Bone marrow (tissue), 2 donors: ENCODE measurements at regions not wholly inside any gene's neighbourhood (a gene's known extent, or its start where the extent isn't known, plus 50 kb on each side); places are given as distances from the start of the nearest gene placed in this dataset.

ENCODE experiments used
- DNase-seq, 2 donors: peaks; one replicate each; lab custom pipeline; 2025; lab: John Stamatoyannopoulos, UW

- DNase-seq = no peak
Observed at GRCh38 chr18:30072609-30073385, 969.7 kb downstream of the DSC3 start.

- no peak for DNase-seq
Observed at GRCh38 chr18:30066288-30066687, 976.3 kb downstream of the DSC3 start.

- no peak for DNase-seq
Observed at GRCh38 chr18:30057398-30057797, 985.1 kb downstream of the DSC3 start.

DNA sequence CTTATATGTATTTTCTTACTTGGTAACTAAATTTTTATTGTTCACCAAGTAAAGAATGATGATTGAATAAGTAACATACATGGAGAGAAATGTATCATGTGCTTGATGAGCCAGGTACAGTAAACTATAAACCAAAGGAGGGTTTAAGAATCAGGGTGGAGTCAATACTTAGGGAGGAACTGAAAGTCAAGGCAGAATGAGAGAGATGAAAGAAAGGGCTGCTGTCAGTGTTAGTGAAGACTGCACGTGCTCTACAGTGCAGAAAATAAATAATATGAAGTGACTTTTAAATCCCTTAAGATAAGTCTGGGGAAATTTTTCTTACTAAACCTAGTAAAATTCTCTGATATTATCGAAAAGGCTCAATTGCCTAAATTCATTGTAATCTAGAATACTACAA, 986.0 kb downstream of the DSC3 start:
- no peak for DNase-seq

- DNase-seq = no peak
Observed at GRCh38 chr18:30044496-30044895, 998.0 kb downstream of the DSC3 start.

- no peak for DNase-seq
Observed at GRCh38 chr18:30039201-30039600, 1003.3 kb downstream of the DSC3 start.

DNA sequence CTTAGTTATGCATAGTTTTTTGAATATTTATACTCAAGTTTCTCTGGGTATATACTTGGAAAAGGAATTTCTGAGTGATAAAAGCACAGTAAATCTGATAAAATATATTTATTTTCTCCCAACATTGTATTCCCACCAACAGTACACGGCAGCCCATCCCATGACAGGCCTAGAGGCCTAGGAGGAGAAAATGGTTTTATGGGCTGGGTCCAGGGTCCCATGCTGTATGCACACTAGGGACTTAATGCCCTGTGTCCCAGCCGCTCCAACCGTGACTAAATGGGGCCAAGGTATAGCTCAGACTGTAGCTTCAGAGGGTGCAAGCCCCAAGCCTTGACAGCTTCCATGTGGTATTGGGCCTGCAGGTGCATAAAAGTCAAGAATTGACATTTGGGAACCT, 1007.7 kb downstream of the DSC3 start:
- no peak for DNase-seq

- no peak for DNase-seq
Observed at GRCh38 chr18:30016179-30016578, 1026.4 kb downstream of the DSC3 start.

DNA sequence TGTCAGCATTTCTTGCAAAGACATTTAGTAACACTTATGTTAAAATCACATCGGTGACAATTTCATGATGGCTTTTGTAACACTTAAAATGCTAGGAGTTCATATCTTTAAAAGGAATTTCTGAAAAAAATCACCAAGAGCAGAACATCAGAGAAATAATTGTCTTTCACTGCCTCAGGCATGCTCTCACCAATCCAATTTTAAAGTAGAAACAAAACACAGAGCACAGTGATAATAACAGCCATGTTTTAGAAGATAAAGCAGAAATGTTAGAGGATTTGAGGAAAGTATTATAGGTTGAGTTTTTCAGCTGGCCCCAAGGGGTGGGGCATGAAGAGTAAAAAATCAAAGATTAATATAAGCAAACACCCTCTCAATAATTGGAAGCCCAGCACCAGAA, 1037.6 kb downstream of the DSC3 start:
- DNase-seq = no peak

- no peak for DNase-seq
Observed at GRCh38 chr18:29982218-29982617, 1060.3 kb downstream of the DSC3 start.

DNA sequence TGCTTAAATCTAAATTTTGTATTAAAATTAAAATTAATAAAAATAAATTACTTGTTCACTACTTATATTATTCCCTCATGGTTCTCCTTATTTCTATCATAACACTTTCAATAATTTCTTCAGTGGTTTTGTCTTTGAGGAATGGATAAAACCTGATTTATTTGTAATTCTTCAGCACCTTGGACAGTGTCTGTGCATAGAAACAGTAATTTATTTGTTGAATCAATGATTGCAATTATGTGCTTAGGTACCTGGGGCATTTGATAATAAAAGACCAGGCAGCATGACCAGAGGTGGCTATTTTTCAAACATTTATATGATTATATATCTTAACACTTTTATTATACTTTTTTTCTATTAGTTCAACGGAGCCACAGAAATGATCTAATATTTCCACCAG, 1062.7 kb downstream of the DSC3 start:
- DNase-seq = no peak

GRCh38 chr18:29969876-29970275, 1072.7 kb downstream of the DSC3 start:
- no peak for DNase-seq

- no peak for DNase-seq
Observed at GRCh38 chr18:29962579-29962978, 1080.0 kb downstream of the DSC3 start.

DNA sequence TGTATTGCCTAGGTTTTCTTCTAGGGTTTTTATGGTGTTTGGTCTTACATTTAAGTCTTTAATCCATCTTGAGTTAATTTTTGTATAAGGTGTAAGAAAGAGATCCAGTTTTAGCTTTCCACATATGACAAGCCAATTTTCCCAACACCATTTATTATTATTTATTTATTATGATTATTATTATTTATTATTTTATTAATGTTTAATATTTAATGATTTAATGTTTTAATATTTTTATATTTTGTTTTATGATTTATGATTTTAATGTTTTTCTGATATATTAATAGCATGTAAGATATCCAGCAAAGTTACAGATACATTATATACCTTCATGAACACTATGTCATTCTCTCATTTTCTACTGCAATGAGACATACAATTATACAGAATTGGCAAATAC, 1082.0 kb downstream of the DSC3 start:
- DNase-seq = no peak

DNA sequence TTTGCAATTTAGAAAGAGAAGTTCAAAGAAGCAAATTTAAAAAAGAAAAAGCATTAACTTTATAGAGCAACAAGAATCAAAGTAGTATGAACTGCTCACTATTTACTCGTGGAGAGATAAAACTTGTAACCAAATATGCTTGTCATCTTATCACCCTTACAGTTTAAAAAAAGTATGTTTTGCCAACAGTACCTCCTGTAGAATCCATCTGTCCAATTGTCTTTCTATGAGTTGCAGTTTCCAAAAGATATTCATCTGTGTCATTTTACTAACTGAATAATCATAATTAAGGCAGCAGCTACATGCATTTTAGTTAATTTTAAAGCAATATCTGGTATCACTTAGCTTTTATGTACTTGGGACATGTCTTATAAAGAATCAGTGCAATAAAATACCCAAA, 1112.3 kb downstream of the DSC3 start:
- DNase-seq = no peak

DNA sequence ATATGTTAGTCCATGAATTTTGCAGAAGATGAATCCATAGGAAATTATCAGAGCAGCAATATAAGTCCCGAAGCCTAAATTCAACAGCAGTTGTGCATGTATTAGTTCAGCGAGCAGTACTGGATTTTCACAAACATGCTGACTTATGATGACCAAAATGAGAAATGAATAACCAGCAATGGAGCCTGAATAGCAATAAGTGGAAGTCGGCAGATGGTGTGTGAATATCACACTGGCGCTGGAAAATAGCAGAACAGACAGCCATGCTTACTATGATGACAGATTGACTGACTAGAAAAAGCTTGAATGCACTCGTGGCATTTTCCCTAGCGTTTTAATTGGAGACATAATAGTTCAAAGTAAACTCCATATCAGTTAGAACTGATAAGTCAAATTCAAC, 1114.5 kb downstream of the DSC3 start:
- DNase-seq = no peak

DNA sequence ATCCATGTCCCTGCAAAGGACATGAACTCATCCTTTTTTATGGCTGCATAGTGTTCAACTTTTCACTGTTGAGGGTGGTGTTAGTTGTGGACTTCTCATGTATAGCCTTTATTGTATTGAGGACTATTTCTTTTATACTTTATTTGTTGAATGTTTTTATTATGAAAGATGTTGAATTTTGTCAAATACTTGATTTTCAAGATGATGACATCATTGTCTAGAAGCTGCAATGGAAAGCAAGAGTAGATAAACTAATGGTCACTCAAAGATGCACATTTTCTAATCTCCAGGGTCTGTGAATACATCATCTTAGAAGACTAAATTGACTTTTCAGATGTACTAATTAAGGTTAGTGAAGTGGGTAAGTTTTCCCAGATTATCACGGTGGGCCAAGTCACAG, 1117.0 kb downstream of the DSC3 start:
- DNase-seq = no peak

DNA sequence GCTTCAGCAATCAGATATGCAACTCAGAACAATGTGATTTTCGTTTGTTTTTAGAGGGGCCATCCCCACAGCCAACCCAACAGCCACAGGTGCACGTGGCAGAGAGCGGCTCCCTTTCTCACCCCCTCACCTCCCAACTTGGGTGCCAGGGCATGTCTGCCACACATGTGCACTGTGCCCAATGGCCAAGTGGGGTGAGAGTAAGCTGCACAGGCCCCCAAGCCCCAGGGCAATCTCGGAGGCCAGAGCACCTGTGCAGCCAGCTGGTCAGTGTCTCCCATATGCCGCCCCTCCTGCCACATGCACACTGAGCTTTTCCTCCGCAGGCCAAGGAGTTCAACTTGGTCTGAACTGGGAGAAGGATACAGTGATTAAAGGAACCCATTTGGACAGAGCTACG, 1130.2 kb downstream of the DSC3 start:
- DNase-seq = no peak

- DNase-seq = no peak
Observed at GRCh38 chr18:29892960-29893558, 1149.5 kb downstream of the DSC3 start.

GRCh38 chr18:29883114-29883513, 1159.4 kb downstream of the DSC3 start:
- DNase-seq = no peak

- DNase-seq = no peak
Observed at GRCh38 chr18:29882620-29883019, 1159.9 kb downstream of the DSC3 start.

DNA sequence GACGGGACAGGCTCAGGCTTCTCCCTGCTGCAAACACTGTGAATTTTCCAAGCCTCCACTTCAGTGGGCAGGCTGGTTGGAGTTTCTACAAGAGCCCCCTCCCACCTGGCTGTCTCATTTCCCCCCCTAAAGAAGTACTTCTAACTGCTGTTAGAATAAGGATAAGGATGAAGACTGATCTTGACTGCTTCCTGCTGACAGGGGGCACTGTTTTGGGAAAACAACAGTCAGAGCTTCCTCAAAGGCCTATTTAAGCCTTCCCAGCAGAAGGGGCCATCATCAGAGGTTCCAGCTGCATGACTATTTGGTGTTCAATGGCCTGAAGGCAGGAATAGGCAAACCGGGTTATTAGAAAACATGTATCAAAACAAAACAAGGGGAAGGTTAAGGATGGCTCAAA, 1162.8 kb downstream of the DSC3 start:
- DNase-seq = no peak

- DNase-seq = peak in 1 of 2 donors; percentile 4
Observed at GRCh38 chr18:29874519-29875098, 1167.9 kb downstream of the DSC3 start.

DNA sequence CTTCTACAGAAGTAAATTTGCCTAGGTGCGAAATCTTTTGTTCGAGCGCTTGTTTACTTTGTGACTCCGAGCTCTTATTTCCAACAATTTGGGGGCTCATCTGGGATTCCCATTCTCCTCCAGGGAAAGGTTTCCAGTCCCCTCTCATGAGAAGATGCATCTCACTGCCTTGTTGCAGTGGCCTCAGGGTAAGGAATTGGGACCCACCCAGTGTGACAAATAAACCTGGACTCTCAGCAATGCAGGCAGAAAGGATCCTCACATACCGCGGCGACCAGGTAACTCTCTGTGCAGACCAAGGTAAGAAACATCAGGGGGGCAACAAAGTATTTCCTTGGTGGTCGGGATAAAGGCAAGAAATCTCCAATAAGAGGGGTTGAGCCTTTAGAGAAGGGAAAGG, 1169.3 kb downstream of the DSC3 start:
- no peak for DNase-seq
